T-helper 1 cell treated with Interleukin-12 subunit alpha and Interleukin-12 subunit beta and Interleukin-4 antibody, amounts not matched to agents 30 μg/mL and 1 μg/mL, for 36 hours (primary cell): ENCODE measurements at regions not wholly inside any gene's neighbourhood (a gene's known extent, or its start where the extent isn't known, plus 50 kb on each side); places are given as distances from the start of the nearest gene placed in this dataset.

ENCODE experiments used
- H3K27ac Mint-ChIP-seq: one replicate; pipeline ENCODE4 v1.8.0; 2021; ENCODE audit warnings: mild to moderate bottlenecking, mixed read lengths
- H3K27me3 Mint-ChIP-seq: one replicate; pipeline ENCODE4 v1.8.0; 2021; ENCODE audit warnings: low read depth, mixed read lengths
- H3K36me3 Mint-ChIP-seq: one replicate; pipeline ENCODE4 v1.8.0; 2021; ENCODE audit warnings: low read depth, mixed read lengths
- H3K4me1 Mint-ChIP-seq: one replicate; pipeline ENCODE4 v1.8.0; 2021; ENCODE audit warnings: low read depth, mixed read lengths
- H3K4me3 Mint-ChIP-seq: one replicate; pipeline ENCODE4 v1.8.0; 2021; ENCODE audit warnings: mild to moderate bottlenecking, moderate library complexity, mixed read lengths
- H3K9me3 Mint-ChIP-seq: one replicate; pipeline ENCODE4 v1.8.0; 2021; ENCODE audit warnings: mixed read lengths

GRCh38 chr11:111168871-111169270, 76.7 kb upstream of the POU2AF2 start:
- no peak overlapping the region for H3K27ac Mint-ChIP-seq
- H3K4me3 Mint-ChIP-seq, result no peak overlapping the region

DNA sequence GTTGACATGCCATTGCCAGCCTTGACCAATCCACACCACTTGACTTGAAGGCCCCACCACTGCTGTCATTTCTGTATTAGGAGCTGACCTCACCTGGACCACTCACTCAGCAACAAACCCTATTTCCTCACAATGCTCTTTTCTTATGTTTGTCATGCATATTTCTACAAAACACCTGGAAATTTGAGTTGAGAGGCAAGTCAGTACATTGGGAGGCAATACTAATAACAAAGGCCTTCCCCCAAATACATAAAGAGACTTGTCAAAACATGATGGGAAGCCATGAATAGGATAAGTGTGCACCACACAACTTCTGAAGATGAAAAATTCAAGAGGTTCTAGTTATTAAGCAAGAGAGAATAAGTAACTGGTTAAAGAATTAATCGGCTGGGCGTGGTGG, 77.9 kb upstream of the POU2AF2 start:
- H3K4me3 Mint-ChIP-seq, result no peak overlapping the region
- H3K9me3 Mint-ChIP-seq, result no peaks in the 10 kb centered on the region
- no peaks in the 10 kb centered on the region for H3K27me3 Mint-ChIP-seq
- H3K4me1 Mint-ChIP-seq, result no peaks in the 10 kb centered on the region
- H3K36me3 Mint-ChIP-seq, result no peaks in the 10 kb centered on the region
- no peak overlapping the region for H3K27ac Mint-ChIP-seq

More at GRCh38 chr11:111168871-111169270, 76.7 kb upstream of the POU2AF2 start:
- no peaks in the 10 kb centered on the region for H3K4me1 Mint-ChIP-seq
- H3K36me3 Mint-ChIP-seq, result no peaks in the 10 kb centered on the region
- no peaks in the 10 kb centered on the region for H3K27me3 Mint-ChIP-seq
- no peaks in the 10 kb centered on the region for H3K9me3 Mint-ChIP-seq

GRCh38 chr11:111166598-111166997, 78.9 kb upstream of the POU2AF2 start:
- no peaks in the 10 kb centered on the region for H3K36me3 Mint-ChIP-seq
- H3K27ac Mint-ChIP-seq, result no peak overlapping the region
- H3K9me3 Mint-ChIP-seq, result no peaks in the 10 kb centered on the region
- no peaks in the 10 kb centered on the region for H3K27me3 Mint-ChIP-seq
- H3K4me3 Mint-ChIP-seq, result no peak overlapping the region
- H3K4me1 Mint-ChIP-seq, result no peaks in the 10 kb centered on the region

GRCh38 chr11:111162305-111162704, 83.2 kb upstream of the POU2AF2 start:
- H3K27me3 Mint-ChIP-seq, result no peaks in the 10 kb centered on the region

DNA sequence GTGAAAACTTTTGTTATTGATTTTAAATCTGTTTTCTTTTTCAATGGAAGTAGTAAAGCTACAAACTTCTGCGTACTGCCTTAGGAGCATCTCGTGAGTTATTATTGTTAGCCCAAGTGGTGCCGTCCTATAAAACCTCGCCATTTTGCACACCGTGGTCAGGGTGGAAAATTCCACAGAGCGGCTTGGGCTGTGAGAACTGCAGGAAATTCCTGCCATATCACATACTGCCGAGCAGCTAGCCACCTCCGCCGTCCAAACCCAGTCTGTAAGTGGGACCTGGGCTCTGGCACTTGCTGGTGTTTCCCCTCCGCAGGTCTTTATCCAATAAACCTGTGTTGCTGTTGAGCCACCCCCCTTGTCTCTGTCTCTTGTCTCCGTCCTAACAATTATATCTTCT, 88.0 kb upstream of the POU2AF2 start:
- no peak overlapping the region for H3K4me3 Mint-ChIP-seq
- H3K4me1 Mint-ChIP-seq, result no peaks in the 10 kb centered on the region
- H3K27ac Mint-ChIP-seq, result no peak overlapping the region
- H3K27me3 Mint-ChIP-seq, result peaks cover 3% of the 10 kb centered on the region
- H3K9me3 Mint-ChIP-seq, result no peaks in the 10 kb centered on the region
- H3K36me3 Mint-ChIP-seq, result no peaks in the 10 kb centered on the region

More at GRCh38 chr11:111162305-111162704, 83.2 kb upstream of the POU2AF2 start:
- Mint-ChIP-seq H3K4me3 (no peak overlapping the region), H3K27ac (no peak overlapping the region), H3K36me3 (no peaks in the 10 kb centered on the region), H3K9me3 (no peaks in the 10 kb centered on the region), H3K4me1 (no peaks in the 10 kb centered on the region)

- Mint-ChIP-seq H3K36me3 (no peaks in the 10 kb centered on the region), H3K4me3 (no peak overlapping the region), H3K27ac (no peak overlapping the region), H3K4me1 (no peaks in the 10 kb centered on the region), H3K9me3 (no peaks in the 10 kb centered on the region), H3K27me3 (peaks cover 3% of the 10 kb centered on the region)
These were observed 90.5 kb upstream of the POU2AF2 start for GRCh38 chr11:111155021-111155420.

DNA sequence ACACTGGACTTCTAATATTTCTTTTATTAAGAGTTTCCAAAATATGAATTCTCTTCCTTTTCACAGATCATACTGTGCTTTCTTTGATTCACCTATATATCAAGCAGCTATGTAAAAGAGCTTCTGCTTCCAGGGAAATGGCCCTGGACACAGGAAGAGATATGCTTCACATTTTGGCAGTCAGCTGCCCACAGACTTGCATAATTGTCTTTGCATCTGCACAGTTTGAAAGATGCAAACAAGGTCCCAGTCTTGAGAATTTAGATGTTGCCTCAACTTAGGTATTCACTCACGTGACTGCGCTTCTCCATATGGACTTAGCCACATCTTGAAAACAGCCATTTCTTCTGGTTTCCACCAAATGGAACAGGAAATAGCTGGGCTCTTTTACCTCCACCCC, 92.3 kb upstream of the POU2AF2 start:
- H3K9me3 Mint-ChIP-seq, result no peaks in the 10 kb centered on the region
- no peak overlapping the region for H3K27ac Mint-ChIP-seq
- peaks cover 3% of the 10 kb centered on the region for H3K27me3 Mint-ChIP-seq
- H3K4me3 Mint-ChIP-seq, result no peak overlapping the region
- no peaks in the 10 kb centered on the region for H3K36me3 Mint-ChIP-seq
- no peaks in the 10 kb centered on the region for H3K4me1 Mint-ChIP-seq

GRCh38 chr11:111148953-111149352, 96.6 kb upstream of the POU2AF2 start:
- no peaks in the 10 kb centered on the region for H3K4me1 Mint-ChIP-seq
- H3K27ac Mint-ChIP-seq, result no peak overlapping the region
- no peak overlapping the region for H3K4me3 Mint-ChIP-seq

DNA sequence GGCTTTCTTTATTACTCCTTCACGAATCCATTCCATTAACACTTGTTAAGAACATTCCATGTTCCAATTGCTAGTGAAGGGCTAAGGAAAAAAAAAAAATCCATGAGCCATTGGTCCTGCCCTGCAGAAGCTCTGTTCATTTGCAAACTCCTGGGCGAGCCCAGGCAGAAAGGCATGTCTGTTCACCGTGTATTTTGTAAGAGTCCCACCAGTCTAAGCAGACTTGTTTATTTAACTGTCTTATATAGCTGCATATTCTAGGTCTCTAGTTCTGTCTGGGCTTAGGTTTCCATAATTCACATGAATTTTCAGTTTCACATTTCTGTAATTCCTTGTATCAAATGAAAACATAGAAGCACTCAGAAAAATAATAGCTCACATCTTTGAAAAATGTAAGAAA, 97.4 kb upstream of the POU2AF2 start:
- H3K9me3 Mint-ChIP-seq, result no peaks in the 10 kb centered on the region
- no peaks in the 10 kb centered on the region for H3K36me3 Mint-ChIP-seq
- H3K27me3 Mint-ChIP-seq, result peaks cover 3% of the 10 kb centered on the region
- H3K4me1 Mint-ChIP-seq, result no peaks in the 10 kb centered on the region
- H3K4me3 Mint-ChIP-seq, result no peak overlapping the region
- H3K27ac Mint-ChIP-seq, result no peak overlapping the region

More at GRCh38 chr11:111148953-111149352, 96.6 kb upstream of the POU2AF2 start:
- Mint-ChIP-seq H3K27me3 (peaks cover 3% of the 10 kb centered on the region), H3K9me3 (no peaks in the 10 kb centered on the region), H3K36me3 (no peaks in the 10 kb centered on the region)

GRCh38 chr11:111137846-111138245, 107.7 kb upstream of the POU2AF2 start:
- H3K27ac Mint-ChIP-seq, result no peak overlapping the region
- H3K27me3 Mint-ChIP-seq, result peaks cover 3% of the 10 kb centered on the region
- no peak overlapping the region for H3K4me3 Mint-ChIP-seq
- no peaks in the 10 kb centered on the region for H3K4me1 Mint-ChIP-seq
- H3K9me3 Mint-ChIP-seq, result no peaks in the 10 kb centered on the region
- no peaks in the 10 kb centered on the region for H3K36me3 Mint-ChIP-seq

DNA sequence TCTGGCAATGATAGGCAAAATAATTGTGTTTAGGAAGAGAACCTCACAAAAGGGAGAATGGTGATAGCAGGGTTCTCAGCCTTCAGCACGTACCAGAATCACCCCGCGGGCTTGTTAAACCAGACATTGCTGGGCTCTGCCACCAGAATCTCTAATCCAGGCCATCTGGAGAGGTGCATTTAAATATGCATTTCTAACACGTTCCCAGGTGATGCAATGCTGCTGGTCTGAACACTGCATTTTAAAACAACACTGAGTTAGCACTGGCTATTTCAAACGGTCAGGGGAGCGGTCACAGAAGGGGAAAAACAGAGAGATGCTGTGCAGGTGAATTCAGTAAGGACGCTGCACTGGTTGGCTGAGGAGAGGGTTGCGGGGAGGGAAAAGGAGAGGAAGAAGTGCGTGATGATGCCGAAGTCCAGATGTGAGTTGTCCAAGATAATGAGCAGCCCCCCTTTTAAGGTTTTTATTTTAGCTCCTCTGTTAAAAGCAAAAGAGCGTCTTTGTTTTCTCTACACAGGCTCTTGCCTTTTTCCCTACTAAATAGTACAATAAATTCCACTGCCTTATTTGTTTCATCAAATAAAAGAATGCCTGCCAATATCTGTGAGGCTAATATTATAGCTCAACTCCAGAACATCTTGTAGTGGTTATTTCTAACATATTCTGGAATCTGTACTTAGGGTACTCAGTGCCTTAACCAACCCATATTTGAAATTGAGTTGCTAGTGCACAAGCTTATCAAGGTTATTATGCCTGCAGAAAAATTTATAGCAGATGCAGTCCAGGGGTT, 109.6 kb upstream of the POU2AF2 start:
- no peaks in the 10 kb centered on the region for H3K36me3 Mint-ChIP-seq
- H3K4me3 Mint-ChIP-seq, result no peak overlapping the region
- no peaks in the 10 kb centered on the region for H3K9me3 Mint-ChIP-seq
- H3K27ac Mint-ChIP-seq, result no peak overlapping the region
- no peaks in the 10 kb centered on the region for H3K4me1 Mint-ChIP-seq
- peaks cover 3% of the 10 kb centered on the region for H3K27me3 Mint-ChIP-seq

DNA sequence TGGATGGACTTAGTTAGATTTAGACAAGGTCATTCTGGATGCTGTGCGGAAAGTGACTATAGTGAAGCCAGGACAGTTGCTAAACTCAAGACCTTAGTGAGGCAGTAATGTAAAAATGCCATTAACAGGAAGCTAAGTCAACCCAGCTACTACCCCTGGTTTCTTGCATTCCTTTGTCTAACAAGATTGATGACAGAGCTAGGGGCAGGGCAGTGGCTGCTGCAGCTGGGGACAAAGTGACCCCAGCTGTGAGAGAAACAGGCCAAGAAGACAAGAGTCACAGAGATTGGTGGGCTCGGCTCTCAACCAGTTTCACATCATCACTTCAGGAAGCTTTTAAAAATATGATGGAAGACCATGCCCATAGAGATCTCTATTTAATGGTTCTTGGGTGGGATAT, 110.4 kb upstream of the POU2AF2 start:
- Mint-ChIP-seq H3K4me3 (no peak overlapping the region), H3K36me3 (no peaks in the 10 kb centered on the region), H3K4me1 (no peaks in the 10 kb centered on the region), H3K27ac (no peak overlapping the region), H3K9me3 (no peaks in the 10 kb centered on the region), H3K27me3 (peaks cover 3% of the 10 kb centered on the region)

GRCh38 chr11:111128076-111128870, 117.3 kb upstream of the POU2AF2 start:
- Mint-ChIP-seq H3K27me3 (peaks cover 4% of the 10 kb centered on the region), H3K4me1 (no peaks in the 10 kb centered on the region), H3K4me3 (no peak overlapping the region), H3K9me3 (no peaks in the 10 kb centered on the region), H3K36me3 (no peaks in the 10 kb centered on the region), H3K27ac (no peak overlapping the region)

GRCh38 chr11:111124724-111125123, 120.8 kb upstream of the POU2AF2 start:
- Mint-ChIP-seq H3K9me3 (no peaks in the 10 kb centered on the region), H3K36me3 (no peaks in the 10 kb centered on the region), H3K4me1 (no peaks in the 10 kb centered on the region), H3K27me3 (peaks cover 4% of the 10 kb centered on the region), H3K4me3 (no peak overlapping the region), H3K27ac (no peak overlapping the region)
